ENCODE measurements at regions not wholly inside any gene's neighbourhood (a gene's known extent, or its start where the extent isn't known, plus 50 kb on each side); places are given as distances from the start of the nearest gene placed in this dataset.
A peak's percentile ranks its signal among the peaks of the same experiment; 100 is the strongest.

DNA sequence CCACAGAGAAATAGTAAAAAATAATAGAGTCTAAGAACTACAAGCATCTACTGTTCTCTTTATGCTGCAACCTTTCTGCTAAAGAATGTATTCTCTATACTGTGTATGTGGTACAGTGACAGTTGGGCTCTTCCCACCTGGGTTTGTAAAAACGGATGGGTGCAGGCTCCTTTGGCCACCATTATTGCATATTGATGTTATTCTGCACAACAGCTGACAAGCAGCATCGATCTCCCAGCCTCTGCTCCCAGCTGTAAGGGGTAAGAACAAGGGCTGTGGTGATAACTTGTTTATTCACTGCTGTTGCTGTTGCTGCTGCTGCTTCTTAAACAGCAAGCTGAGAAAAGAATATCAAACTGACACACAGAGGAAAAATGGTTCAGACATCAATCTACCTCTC, 56.1 kb downstream of the KCNRG start:
- peaks cover 9 to 10% of the 10 kb centered on the region in 2 donors for H3K4me1 Mint-ChIP-seq (ENCODE audit: low read depth in 2 of 2)
- ATAC-seq (replicated peaks) = peak; percentile 8
- peaks cover 20% of the 10 kb centered on the region for H3K36me3 Mint-ChIP-seq (ENCODE audit: insufficient read depth)

DNA sequence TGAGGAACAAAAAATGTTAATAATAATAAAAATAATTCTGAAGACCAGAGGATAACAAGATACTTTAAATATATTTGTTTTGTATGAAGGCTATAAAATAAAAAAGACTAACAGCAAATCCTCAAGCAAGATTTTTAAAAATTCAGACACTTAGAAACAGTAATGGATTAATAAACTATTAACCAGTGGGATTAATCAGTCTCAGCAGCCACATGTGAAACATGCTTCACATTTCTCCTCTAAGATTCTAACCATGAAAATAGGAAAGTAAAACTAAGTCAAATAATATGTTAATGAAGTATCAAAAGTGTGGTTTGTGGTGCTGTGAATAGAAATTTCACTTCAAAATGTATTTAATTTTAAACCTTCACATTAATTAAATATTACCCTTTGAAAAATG, 57.4 kb downstream of the KCNRG start:
- peak; percentile 35 for ATAC-seq (replicated peaks)
- peaks cover 8% of the 10 kb centered on the region for H3K36me3 Mint-ChIP-seq (ENCODE audit: insufficient read depth)

More for the DNA sequence above, 56.1 kb downstream of the KCNRG start:
- peak overlapping the region in 1 of 2 donors; percentile 56 for H3K27ac Mint-ChIP-seq
- no peaks in the 10 kb centered on the region for H3K9me3 Mint-ChIP-seq
- H3K27me3 Mint-ChIP-seq = no peaks in the 10 kb centered on the region
- DNase-seq = no peak
- H3K4me3 Mint-ChIP-seq = peak overlapping the region in 1 of 2 donors; percentile 8

DNA sequence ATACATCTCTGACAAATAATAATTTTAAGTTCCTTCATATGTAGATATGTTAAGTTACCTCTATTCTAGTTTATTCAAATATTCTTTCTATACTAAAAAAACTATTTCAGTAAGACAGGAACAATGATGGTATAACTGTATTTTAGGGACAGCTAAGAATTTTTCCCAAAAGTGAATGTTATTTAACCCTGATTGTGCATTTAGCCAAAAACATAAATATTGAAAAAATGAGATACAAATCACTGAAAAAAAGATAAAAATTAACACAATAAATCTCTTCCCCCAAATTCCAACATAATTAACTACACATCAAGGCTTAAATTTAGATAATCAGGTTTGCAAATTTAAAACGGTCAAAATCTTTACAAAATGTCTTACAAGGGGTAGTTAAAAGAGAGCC, 58.1 kb downstream of the KCNRG start:
- Mint-ChIP-seq H3K4me3 (no peak overlapping the region), H3K4me1 (ENCODE audit: low read depth in 2 of 2) (peaks cover 9 to 11% of the 10 kb centered on the region in 2 donors)
- DNase-seq = no peak

More for the DNA sequence above, 57.4 kb downstream of the KCNRG start:
- no peak for DNase-seq
- Mint-ChIP-seq H3K9me3 (no peaks in the 10 kb centered on the region), H3K27me3 (no peaks in the 10 kb centered on the region), H3K4me3 (peak overlapping the region in 1 of 2 donors; percentile 4), H3K27ac (no peak overlapping the region), H3K4me1 (ENCODE audit: low read depth in 2 of 2) (peaks cover 8 to 10% of the 10 kb centered on the region in 2 donors)

DNA sequence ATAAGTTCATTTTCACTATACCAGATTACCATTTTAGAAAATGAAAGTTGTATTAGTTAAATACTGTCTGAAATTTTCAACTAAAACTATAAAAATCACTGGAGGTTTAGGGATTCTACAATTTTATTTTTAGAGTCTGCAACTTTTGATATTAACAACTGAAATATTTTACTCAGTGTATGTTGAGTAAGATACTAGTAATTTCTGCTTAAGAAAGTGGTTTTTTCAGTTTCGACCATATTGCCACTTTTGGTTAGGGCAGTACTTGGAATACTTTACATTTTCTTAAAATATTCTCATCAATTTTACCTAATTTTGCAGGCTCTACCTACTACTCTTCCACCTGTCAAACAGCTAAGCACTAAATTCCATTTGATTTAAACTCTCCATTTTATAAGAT, 59.6 kb downstream of the KCNRG start:
- H3K27ac Mint-ChIP-seq = no peak overlapping the region
- DNase-seq = no peak
- no peaks in the 10 kb centered on the region for H3K27me3 Mint-ChIP-seq
- peak overlapping the region in 1 of 2 donors; percentile 63 for H3K4me3 Mint-ChIP-seq
- peaks cover 9 to 13% of the 10 kb centered on the region in 2 donors for H3K4me1 Mint-ChIP-seq (ENCODE audit: low read depth in 2 of 2)
- no peak for ATAC-seq (replicated peaks)
- peaks cover 4% of the 10 kb centered on the region for H3K36me3 Mint-ChIP-seq (ENCODE audit: insufficient read depth)
- no peaks in the 10 kb centered on the region for H3K9me3 Mint-ChIP-seq

More for the DNA sequence above, 58.1 kb downstream of the KCNRG start:
- Mint-ChIP-seq H3K9me3 (no peaks in the 10 kb centered on the region), H3K27ac (peak overlapping the region; percentile 46 to 70), H3K36me3 (ENCODE audit: insufficient read depth) (peaks cover 4% of the 10 kb centered on the region), H3K27me3 (no peaks in the 10 kb centered on the region)
- no peak for ATAC-seq (replicated peaks)

DNA sequence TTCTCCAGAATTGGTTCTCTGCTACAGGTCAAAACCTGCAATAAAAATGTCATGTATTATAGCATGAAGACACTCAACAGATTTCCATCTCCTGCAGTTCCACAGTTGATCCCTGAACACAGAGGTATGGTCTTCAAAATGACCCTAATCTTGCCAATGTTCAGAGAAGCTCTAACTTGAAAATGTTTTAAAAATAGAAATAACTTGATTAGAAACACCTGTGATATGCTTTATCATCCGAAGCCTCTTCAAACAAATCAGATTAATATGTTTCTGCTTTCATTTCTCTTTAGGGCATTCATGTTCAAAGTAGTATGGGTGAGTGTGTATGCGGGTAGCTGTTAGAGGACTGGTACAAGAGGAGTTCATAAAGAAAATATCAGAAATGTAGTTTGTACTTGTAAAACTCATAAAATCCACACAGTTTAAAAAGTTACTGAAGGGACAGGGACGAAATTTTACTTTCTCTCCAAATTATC, 60.4 kb downstream of the KCNRG start:
- Mint-ChIP-seq H3K4me1 (ENCODE audit: low read depth in 2 of 2) (peaks cover 10 to 13% of the 10 kb centered on the region in 2 donors), H3K27ac (peak overlapping the region; percentile 8 to 55), H3K4me3 (peak overlapping the region; percentile 57 to 63), H3K36me3 (ENCODE audit: insufficient read depth) (peaks cover 10% of the 10 kb centered on the region), H3K27me3 (no peaks in the 10 kb centered on the region), H3K9me3 (no peaks in the 10 kb centered on the region)
- ATAC-seq (replicated peaks) = no peak
- DNase-seq = no peak

DNA sequence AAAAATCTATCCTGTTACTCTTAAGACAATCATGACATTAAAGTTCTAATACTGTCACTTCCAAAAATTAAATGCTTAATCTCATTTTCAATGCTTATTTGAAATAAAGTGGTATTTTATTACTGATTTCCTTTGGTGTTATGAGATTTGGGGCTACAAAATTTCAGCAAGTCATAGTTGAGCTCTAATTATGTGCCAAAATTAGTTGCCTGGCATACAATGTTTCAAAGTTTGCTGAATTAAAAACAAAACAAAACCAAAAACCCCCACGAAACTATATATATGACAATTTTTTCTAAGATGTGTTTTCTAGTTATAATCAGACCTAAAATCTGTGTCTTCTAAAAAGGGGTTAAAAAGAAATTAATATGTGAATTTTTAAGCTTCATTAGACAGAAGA, 62.2 kb downstream of the KCNRG start:
- no peak for DNase-seq
- Mint-ChIP-seq H3K27me3 (no peaks in the 10 kb centered on the region), H3K9me3 (no peaks in the 10 kb centered on the region), H3K4me1 (ENCODE audit: low read depth in 2 of 2) (peaks cover 17 to 18% of the 10 kb centered on the region in 2 donors), H3K36me3 (ENCODE audit: insufficient read depth) (peaks cover 26% of the 10 kb centered on the region), H3K27ac (peak overlapping the region in 1 of 2 donors; percentile 69), H3K4me3 (peak overlapping the region in 1 of 2 donors; percentile 97)
- ATAC-seq (replicated peaks) = no peak

DNA sequence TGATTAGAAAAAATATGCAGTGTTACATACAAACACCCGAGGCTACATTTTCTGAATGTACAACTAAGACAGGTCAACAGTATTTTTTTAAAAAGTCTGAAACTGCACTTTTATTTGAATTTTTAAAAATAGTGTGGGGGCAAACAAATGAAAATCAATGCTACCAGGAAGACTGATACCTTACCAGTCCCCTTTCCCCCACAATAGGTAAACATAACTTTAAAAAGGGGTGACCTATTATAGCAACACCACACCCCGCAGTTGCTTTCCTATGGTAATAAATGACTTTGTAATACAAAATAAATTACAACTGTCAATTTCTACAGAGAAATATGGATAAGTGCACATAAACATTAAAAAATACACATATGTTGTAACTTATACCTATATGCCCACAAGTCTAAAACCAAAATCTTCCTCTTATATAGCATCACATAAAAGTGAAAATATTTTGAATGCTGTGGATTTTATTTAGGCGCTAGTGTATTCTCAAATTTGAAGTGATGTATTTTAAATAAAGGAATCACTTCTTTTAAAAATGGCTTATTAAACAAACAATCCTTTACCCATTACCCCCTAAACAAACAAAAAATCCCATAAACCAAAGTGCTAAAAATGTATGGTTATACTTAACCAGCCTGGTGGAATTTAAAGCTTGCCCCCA, 63.1 kb downstream of the KCNRG start:
- H3K27ac Mint-ChIP-seq = peak overlapping the region in 1 of 2 donors; percentile 38
- H3K4me1 Mint-ChIP-seq (ENCODE audit: low read depth in 2 of 2) = peaks cover 19 to 22% of the 10 kb centered on the region in 2 donors
- DNase-seq (no peak), ATAC-seq (replicated peaks) (no peak)
- H3K4me3 Mint-ChIP-seq = peak overlapping the region; percentile 49 to 97
- no peaks in the 10 kb centered on the region for H3K9me3 Mint-ChIP-seq
- H3K36me3 Mint-ChIP-seq (ENCODE audit: insufficient read depth) = peaks cover 31% of the 10 kb centered on the region
- H3K27me3 Mint-ChIP-seq = no peaks in the 10 kb centered on the region

DNA sequence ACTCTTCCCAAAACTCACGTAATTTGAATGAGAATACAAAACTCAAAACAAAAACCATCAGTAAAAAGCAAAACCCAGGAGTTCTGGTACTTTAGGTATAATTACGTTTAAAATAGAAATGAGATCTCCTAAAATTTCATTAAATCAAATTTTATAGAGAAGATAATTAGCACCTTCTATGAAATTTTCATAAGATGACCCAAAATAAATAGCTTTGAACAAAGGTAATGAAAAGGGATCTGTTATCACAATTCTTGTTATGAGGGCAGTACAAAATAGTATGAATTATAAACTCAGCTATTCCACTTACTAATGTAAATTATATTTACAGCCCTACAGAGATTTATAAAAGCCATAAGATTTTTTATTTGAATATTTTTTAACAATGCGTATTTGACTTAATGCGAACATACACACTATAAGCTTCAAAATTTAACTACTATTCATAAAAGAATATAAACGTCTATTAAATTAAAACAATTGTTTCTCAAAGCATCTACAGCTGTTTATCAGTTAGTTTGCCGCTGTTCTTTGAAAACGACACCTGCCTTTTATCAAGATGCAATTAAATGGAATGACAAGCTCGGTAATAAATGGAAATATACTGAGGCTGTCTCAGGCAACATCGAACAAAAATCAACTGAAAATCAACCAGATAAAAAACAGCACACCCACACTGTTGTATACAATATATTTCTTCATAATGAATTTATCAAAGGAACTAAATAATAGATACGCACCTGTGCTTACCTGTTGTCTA, 63.8 kb downstream of the KCNRG start:
- peaks cover 33% of the 10 kb centered on the region for H3K36me3 Mint-ChIP-seq (ENCODE audit: insufficient read depth)
- H3K27me3 Mint-ChIP-seq = no peaks in the 10 kb centered on the region
- H3K4me3 Mint-ChIP-seq = peak overlapping the region; percentile 97 to 100
- H3K27ac Mint-ChIP-seq = no peak overlapping the region
- DNase-seq (no peak), ATAC-seq (replicated peaks) (no peak)
- peaks cover 21 to 23% of the 10 kb centered on the region in 2 donors for H3K4me1 Mint-ChIP-seq (ENCODE audit: low read depth in 2 of 2)
- no peaks in the 10 kb centered on the region for H3K9me3 Mint-ChIP-seq

DNA sequence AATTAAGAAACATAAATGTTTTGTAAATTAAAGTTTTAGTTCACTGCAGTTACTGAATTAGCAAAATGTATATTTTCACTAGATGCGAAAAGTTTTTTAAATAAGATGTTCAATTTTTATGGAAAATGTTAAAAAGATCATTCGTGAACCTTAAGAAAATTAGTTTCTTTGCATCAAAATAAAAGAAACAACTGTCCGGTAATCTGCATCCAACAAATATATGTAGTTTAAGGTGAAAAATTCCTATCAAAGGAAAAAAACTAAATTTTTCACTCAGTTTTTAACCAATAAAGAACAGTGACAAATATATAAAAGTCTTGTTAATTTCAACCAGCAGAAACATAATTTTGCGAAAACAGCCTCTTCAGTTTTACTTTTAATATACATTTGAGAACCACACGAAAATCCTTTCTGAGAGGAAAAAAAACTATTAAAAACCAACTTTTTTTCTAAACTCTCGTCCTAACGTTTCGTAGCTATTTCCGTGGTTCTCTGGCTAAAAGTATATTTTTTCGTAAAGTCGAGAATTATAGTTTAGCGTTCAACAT, 64.5 kb downstream of the KCNRG start:
- DNase-seq (no peak), ATAC-seq (replicated peaks) (no peak)
- Mint-ChIP-seq H3K9me3 (no peaks in the 10 kb centered on the region), H3K4me3 (peak overlapping the region; percentile 97 to 100), H3K27ac (peak overlapping the region; percentile 95 to 96), H3K27me3 (no peaks in the 10 kb centered on the region), H3K36me3 (ENCODE audit: insufficient read depth) (peaks cover 33% of the 10 kb centered on the region), H3K4me1 (ENCODE audit: low read depth in 2 of 2) (peaks cover 21 to 23% of the 10 kb centered on the region in 2 donors)

DNA sequence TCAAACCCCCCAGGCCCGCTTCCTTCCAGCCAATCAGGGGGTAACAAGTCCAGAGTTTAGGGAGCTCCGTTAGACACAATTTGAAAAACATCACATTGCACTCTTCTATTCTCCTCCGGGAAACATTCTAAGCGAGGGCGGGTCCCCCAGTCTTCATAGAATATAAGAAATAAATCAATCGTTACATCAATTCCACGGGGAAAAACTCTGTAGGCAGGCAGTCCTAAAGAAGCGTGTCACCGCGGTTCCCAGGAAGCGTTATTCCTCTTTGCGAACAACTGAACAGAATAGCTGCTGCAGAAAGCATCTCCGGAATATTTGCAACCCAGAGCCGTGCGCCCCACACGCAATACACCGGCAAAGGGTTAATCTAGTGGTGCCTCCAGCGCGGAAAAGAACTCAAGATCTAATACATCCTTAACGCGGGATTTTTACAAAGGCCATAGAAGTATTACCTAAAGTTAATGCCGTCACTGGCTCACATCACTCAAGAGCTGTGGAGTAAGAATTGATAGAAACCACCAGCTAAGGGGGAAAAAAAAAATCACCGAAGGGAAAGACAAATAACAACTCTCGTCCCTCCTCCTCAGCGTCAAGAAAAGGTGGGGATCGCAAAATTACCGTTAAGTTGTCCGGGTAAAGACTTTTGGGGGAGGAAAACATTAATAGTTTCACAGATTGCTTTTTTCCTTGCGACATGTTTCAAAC, 65.1 kb downstream of the KCNRG start:
- H3K4me1 Mint-ChIP-seq (ENCODE audit: low read depth in 2 of 2) = peaks cover 21 to 23% of the 10 kb centered on the region in 2 donors
- H3K27ac Mint-ChIP-seq = peak overlapping the region; percentile 95 to 96
- H3K9me3 Mint-ChIP-seq = no peaks in the 10 kb centered on the region
- H3K27me3 Mint-ChIP-seq = no peaks in the 10 kb centered on the region
- peaks cover 33% of the 10 kb centered on the region for H3K36me3 Mint-ChIP-seq (ENCODE audit: insufficient read depth)
- H3K4me3 Mint-ChIP-seq = peak overlapping the region; percentile 97 to 100
- ATAC-seq (replicated peaks) (peak; percentile 18), DNase-seq (peak in 2 of 3 experiments; percentile 23 to 27)

DNA sequence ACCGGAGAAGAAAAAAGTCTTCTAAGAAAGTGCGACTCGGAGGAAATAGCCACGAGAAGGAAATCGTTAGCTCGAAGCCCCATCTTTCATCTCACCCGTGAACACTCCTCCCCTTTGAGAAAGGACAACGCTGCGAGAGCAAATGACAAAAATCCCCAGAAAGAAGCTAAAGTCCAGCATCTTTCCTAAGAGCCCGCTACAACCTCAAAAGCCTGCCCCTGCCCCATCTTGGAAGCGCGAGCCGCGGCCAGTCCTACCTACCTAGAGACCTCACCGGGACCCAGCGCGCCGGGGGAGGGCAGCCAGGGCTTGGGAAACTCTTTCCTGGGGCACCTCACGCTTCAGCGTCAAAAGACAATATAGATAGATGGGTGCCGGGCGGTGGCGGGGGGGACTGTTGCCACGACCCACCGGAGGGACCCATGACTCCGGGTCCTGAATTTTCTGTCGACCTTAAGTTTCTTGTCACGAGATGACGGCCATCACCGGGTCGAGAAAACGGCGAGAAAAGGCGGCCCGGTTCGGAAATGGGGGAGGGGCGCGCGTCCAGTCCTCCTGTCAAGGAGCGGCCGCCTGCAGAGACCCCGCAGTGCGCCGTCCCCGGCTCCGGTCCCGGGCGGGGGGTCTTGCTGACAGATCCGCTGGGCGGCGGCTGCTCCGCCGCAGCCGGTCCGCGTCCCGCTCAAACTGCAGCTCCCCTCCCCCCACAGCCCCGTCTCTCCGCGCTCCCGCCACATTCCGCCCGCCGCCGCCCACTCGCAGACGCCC, 65.9 kb downstream of the KCNRG start:
- Mint-ChIP-seq H3K36me3 (ENCODE audit: insufficient read depth) (peaks cover 34% of the 10 kb centered on the region), H3K27me3 (no peaks in the 10 kb centered on the region), H3K4me1 (ENCODE audit: low read depth in 2 of 2) (peaks cover 16 to 21% of the 10 kb centered on the region in 2 donors)

DNA sequence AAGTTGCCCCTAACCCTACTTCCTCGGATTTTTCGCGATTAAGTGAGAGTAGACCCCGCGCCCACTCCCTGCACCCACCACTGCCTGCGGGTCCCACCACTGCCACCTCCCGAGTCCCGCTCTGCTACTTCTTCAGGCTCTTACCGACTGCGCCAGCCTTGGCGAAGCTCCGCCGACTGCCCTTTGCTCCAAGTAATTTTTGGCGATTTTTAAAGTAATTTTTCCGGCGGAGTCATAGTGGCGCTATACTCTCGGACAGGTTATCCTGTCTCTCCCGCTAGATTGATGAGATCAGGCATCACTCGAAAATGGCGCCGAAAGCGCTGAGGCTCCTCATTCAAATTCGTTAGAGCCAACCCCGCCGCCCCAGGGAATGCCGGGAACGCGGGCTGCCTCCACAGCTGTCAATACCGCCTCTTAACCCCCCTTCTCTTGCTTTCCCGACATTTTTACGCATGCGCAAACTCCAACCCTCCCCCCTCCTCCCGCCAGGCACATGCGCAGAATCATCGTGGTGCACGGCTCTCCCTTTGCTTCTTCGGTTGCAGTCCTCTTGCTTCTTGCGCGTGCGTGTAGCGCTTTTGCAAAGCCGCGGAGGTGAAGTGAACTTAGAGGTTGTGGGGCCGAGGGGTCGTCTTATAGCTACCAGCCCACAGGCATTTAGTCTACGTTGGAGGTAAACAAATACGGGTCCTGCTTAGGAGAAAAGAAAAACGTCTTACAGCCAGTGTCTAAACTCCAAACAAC, 66.6 kb downstream of the KCNRG start:
- peak; percentile 97 to 99 (median 98) for DNase-seq
- Mint-ChIP-seq H3K4me1 (ENCODE audit: low read depth in 2 of 2) (peaks cover 16 to 19% of the 10 kb centered on the region in 2 donors), H3K27ac (peak overlapping the region; percentile 85 to 96)

More for the DNA sequence above, 65.9 kb downstream of the KCNRG start:
- peak; percentile 24 to 42 (median 27) for DNase-seq
- peak overlapping the region; percentile 95 to 96 for H3K27ac Mint-ChIP-seq
- H3K9me3 Mint-ChIP-seq = no peaks in the 10 kb centered on the region
- ATAC-seq (replicated peaks) = peak; percentile 5
- H3K4me3 Mint-ChIP-seq = peak overlapping the region; percentile 97 to 100

More for the DNA sequence above, 66.6 kb downstream of the KCNRG start:
- Mint-ChIP-seq H3K9me3 (no peaks in the 10 kb centered on the region), H3K4me3 (peak overlapping the region; percentile 97 to 100), H3K36me3 (ENCODE audit: insufficient read depth) (peaks cover 34% of the 10 kb centered on the region), H3K27me3 (no peaks in the 10 kb centered on the region)
- peak; percentile 72 for ATAC-seq (replicated peaks)
